ENCODE measurements at regions not wholly inside any gene's neighbourhood (a gene's known extent, or its start where the extent isn't known, plus 50 kb on each side); places are given as distances from the start of the nearest gene placed in this dataset.

GRCh38 chr14:89660166-89660565 is 243.1 kb upstream of the FOXN3 start:
- Histone ChIP-seq H3K4me3 (ENCODE audit: low read depth, low read length) (no peak overlapping the region), H3K27ac (ENCODE audit: low read depth, low read length) (no peak overlapping the region), H3K9me3 (ENCODE audit: control insufficient read depth, insufficient read depth, low read length) (peaks cover 2% of the 10 kb centered on the region; the same call in 1 of the 2 replicates), H3K27me3 (ENCODE audit: control insufficient read depth, insufficient read depth, low read length) (no peaks in the 10 kb centered on the region)
- no peak for DNase-seq (ENCODE audit: low read depth, low spot score)
- TF ChIP-seq, protein P1, sequence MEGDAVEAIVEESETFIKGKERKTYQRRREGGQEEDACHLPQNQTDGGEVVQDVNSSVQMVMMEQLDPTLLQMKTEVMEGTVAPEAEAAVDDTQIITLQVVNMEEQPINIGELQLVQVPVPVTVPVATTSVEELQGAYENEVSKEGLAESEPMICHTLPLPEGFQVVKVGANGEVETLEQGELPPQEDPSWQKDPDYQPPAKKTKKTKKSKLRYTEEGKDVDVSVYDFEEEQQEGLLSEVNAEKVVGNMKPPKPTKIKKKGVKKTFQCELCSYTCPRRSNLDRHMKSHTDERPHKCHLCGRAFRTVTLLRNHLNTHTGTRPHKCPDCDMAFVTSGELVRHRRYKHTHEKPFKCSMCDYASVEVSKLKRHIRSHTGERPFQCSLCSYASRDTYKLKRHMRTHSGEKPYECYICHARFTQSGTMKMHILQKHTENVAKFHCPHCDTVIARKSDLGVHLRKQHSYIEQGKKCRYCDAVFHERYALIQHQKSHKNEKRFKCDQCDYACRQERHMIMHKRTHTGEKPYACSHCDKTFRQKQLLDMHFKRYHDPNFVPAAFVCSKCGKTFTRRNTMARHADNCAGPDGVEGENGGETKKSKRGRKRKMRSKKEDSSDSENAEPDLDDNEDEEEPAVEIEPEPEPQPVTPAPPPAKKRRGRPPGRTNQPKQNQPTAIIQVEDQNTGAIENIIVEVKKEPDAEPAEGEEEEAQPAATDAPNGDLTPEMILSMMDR (IDR thresholded peaks at IDR 0.05; ENCODE audit: low read depth, low read length): no peak
- CTCF ChIA-PET: interaction anchor here (0.6 to 0.9 kb wide), 3 partner anchors 12 to 659 kb away, joined by 3 to 4 read pairs (median 3); no protein-coding TSS in a partner anchor
- POLR2A ChIA-PET: no interaction called here

DNA sequence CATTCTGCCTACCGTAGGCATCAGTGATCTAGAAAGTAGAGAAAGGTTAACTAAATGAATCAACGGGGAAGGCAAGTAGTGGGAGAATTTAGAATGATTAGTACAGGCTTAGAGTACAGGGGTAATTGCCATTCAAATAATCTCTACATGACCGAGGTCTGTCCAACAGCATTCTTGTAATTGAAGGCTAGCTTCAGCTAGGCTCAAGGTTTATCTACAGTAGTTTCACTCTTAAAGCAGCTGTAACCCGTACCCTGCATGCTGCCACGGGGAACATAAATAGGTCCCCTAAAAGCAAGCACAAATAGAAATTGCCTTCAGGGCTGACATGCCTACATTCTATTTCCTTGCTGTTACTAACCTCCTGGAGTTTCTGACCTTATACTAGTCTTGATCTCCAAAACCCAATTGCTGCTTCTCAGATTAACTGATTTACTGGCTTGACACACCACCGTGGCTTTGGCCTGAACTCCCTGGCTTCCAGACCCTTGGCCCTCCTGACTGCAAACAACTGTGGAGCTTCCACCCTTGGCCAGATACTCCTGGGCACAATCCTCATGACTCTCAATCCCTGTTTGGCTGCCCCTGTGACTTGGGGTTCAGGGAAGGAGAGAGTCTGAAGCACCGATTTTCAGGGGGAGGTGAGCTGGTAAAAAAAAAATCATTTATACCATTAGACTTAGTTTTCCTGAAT is 242.1 kb upstream of the FOXN3 start:
- no peaks in the 10 kb centered on the region for H3K9me3 ChIP-seq (ENCODE audit: control insufficient read depth, insufficient read depth, low read length)
- no peak overlapping the region for H3K4me3 ChIP-seq (ENCODE audit: low read depth, low read length)
- ChIA-PET CTCF (interaction anchor here (0.5 kb wide), 1 partner anchor 620 kb away, joined by 4 read pairs; no protein-coding TSS in a partner anchor), POLR2A (no interaction called here)
- H3K27me3 ChIP-seq (ENCODE audit: control insufficient read depth, insufficient read depth, low read length): no peaks in the 10 kb centered on the region
- no peak for DNase-seq (ENCODE audit: low read depth, low spot score)
- H3K27ac ChIP-seq (ENCODE audit: low read depth, low read length): no peak overlapping the region
- TF ChIP-seq, protein P1 (IDR thresholded peaks at IDR 0.05; ENCODE audit: low read depth, low read length): no peak

DNA sequence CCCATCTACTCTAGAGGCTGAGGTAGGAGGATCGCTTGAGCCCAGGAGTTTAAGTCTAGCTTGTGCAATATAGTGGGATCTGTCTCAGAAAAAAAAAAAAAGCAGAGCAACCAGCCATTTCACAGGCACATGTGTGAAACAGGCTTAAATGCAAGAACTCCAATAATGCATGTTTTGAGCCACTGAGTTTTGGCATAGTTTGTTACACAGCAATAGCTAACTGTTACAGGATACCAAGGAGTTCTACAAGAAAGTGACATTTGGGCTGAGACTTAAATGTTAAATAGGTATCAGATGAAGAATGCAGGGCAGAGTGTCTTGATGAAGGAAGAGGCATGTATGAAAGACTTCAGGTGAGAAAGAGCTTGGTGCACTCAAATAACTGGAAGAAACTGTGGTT is 240.0 kb upstream of the FOXN3 start:
- POLR2A ChIA-PET: interaction anchor here (0.6 kb wide), 1 partner anchor 65 kb away, joined by 3 read pairs; no protein-coding TSS in a partner anchor
- H3K4me3 ChIP-seq (ENCODE audit: low read depth, low read length): no peak overlapping the region
- CTCF ChIA-PET: interaction anchor here (0.9 kb wide), 1 partner anchor 630 kb away, joined by 3 read pairs; no protein-coding TSS in a partner anchor
- TF ChIP-seq, protein P1 (IDR thresholded peaks at IDR 0.05; ENCODE audit: low read depth, low read length): no peak
- no peaks in the 10 kb centered on the region for H3K9me3 ChIP-seq (ENCODE audit: control insufficient read depth, insufficient read depth, low read length)
- no peaks in the 10 kb centered on the region for H3K27me3 ChIP-seq (ENCODE audit: control insufficient read depth, insufficient read depth, low read length)
- DNase-seq (ENCODE audit: low read depth, low spot score): no peak
- H3K27ac ChIP-seq (ENCODE audit: low read depth, low read length): no peak overlapping the region

DNA sequence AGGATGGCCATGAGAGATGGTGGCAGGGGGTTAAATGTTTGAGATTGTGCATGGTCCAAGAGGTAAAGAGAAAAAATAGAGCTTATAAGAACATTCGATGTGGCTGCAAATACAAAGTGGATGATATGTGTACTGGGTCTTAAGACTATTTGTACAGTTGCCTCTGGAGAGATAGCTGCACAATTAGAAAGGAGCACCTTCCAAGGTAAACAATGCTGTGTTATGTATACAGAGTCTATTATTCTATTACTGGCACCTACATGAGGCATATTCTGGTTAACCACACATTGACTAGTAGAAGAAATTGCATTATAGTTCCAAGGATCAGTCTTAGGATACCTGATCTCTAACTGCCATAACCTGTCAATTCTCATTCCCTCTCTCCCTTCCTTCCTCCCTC is 238.0 kb upstream of the FOXN3 start:
- ChIA-PET POLR2A (no interaction called here), CTCF (no interaction called here)
- H3K27ac ChIP-seq (ENCODE audit: low read depth, low read length): no peak overlapping the region
- TF ChIP-seq, protein P1 (IDR thresholded peaks at IDR 0.05; ENCODE audit: low read depth, low read length): no peak
- no peak overlapping the region for H3K4me3 ChIP-seq (ENCODE audit: low read depth, low read length)
- no peaks in the 10 kb centered on the region for H3K27me3 ChIP-seq (ENCODE audit: control insufficient read depth, insufficient read depth, low read length)
- no peak for DNase-seq (ENCODE audit: low read depth, low spot score)
- no peaks in the 10 kb centered on the region for H3K9me3 ChIP-seq (ENCODE audit: control insufficient read depth, insufficient read depth, low read length)

DNA sequence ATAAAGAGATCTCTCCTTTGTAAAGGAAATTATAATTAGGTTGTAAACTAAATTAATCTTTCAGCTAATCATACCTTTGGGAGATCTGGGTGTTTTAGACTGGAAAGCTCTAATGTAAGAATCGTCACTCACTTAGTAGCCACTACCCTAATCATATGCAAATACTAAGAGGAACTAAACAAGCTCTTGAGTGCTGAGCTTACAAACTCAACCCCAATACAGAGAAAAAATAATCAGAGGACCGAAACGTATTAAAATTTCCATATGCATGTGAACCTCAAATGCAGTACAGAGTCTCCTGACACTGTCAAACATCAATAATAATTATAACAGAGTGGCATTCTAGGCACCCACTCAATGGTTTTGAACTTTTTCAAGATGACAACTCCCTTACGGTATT is 235.3 kb upstream of the FOXN3 start:
- H3K9me3 ChIP-seq (ENCODE audit: control insufficient read depth, insufficient read depth, low read length): no peaks in the 10 kb centered on the region
- TF ChIP-seq, protein P1 (IDR thresholded peaks at IDR 0.05; ENCODE audit: low read depth, low read length): no peak
- ChIA-PET POLR2A (no interaction called here), CTCF (no interaction called here)
- H3K4me3 ChIP-seq (ENCODE audit: low read depth, low read length): no peak overlapping the region
- no peaks in the 10 kb centered on the region for H3K27me3 ChIP-seq (ENCODE audit: control insufficient read depth, insufficient read depth, low read length)
- DNase-seq (ENCODE audit: low read depth, low spot score): no peak
- no peak overlapping the region for H3K27ac ChIP-seq (ENCODE audit: low read depth, low read length)

Data from AG04450 (cell line).